Activated T-helper 17 cell treated with anti-CD3 and anti-CD28 coated beads, Interleukin-2, amount 50 U/mL, for 72 hours (primary cell): ENCODE measurements at regions not wholly inside any gene's neighbourhood (a gene's known extent, or its start where the extent isn't known, plus 50 kb on each side); places are given as distances from the start of the nearest gene placed in this dataset.

ENCODE experiments used
- ATAC-seq: fragments of 150-1000 bp; cut with Tn5 transposase; replicated peaks from 2 replicates; pipeline ENCODE4 v1.10.0; 2021; ENCODE audit warnings: mild to moderate bottlenecking, moderate library complexity
- H3K27ac Mint-ChIP-seq: one replicate; pipeline ENCODE4 v1.8.0; 2022; ENCODE audit warnings: mixed read lengths
- H3K27me3 Mint-ChIP-seq: one replicate; pipeline ENCODE4 v1.8.0; 2022; ENCODE audit warnings: mixed read lengths
- H3K36me3 Mint-ChIP-seq: one replicate; pipeline ENCODE4 v1.8.0; 2022; ENCODE audit warnings: low read depth, mild to moderate bottlenecking, mixed read lengths
- H3K4me1 Mint-ChIP-seq: one replicate; pipeline ENCODE4 v1.8.0; 2022; ENCODE audit warnings: mixed read lengths
- H3K4me3 Mint-ChIP-seq: one replicate; pipeline ENCODE4 v1.8.0; 2022; ENCODE audit warnings: mild to moderate bottlenecking, mixed read lengths
- H3K9me3 Mint-ChIP-seq: one replicate; pipeline ENCODE4 v1.8.0; 2022; ENCODE audit warnings: mixed read lengths

DNA sequence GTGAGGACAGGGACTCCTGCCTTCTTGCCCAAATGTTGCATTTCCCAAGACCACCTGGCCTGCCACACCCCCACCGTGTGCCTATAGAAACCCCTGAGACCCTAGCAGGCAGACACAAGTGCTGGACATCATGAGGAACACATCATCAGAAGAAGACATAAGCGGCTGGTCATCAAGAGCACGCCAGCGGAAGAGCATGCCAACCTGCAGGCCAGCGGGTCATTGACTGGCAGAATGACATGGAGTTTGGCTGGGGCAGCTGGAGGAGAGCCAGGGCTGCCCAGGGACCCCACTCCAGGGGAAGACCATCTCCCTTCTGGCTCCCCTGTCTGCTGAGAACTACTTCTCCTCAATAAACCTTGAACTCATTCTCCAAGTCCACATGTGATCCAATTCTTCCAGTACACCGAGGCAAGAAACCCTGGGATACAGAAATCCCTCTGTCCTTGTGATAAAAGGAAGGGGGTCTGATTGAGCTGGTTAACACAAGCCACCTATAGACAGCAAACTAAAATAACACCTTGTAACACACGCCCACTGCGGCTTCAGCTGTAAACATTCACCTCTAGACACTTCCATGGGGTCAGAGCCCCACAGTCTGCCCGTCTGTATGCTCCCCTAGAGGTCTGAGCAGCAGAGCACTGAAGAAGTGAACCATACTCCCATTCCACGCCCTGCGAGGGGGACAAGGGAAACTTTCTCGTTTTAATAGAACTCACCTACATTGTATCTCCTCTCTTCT is 164.8 kb upstream of the EMCN start:
- H3K4me3 Mint-ChIP-seq, result no peak overlapping the region
- H3K27ac Mint-ChIP-seq, result no peak overlapping the region
- H3K4me1 Mint-ChIP-seq, result no peaks in the 10 kb centered on the region
- no peak for ATAC-seq
- peaks cover 3% of the 10 kb centered on the region for H3K9me3 Mint-ChIP-seq
- H3K36me3 Mint-ChIP-seq, result no peaks in the 10 kb centered on the region
- peaks cover 3% of the 10 kb centered on the region for H3K27me3 Mint-ChIP-seq

DNA sequence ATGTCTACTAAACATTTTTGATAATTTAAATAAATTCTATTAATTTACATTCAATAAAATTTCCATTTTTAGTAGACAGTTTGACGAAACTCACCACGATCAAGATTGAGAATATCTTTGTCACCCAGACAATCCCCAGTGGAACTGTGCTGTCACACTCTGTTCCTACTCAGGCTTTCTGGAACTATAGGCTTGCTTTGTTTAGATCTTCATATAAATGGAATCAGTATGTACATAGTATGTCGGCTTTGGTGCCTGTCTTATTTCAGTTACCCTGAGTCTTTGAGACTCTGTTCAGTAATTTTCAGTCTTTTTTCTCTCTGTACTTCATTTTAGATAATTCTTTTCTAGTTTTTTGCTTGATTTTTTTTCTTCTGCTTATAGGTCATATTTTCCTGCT is 163.5 kb upstream of the EMCN start:
- H3K36me3 Mint-ChIP-seq, result no peaks in the 10 kb centered on the region
- no peak overlapping the region for H3K4me3 Mint-ChIP-seq
- peaks cover 3% of the 10 kb centered on the region for H3K9me3 Mint-ChIP-seq
- no peak for ATAC-seq
- no peaks in the 10 kb centered on the region for H3K4me1 Mint-ChIP-seq
- no peak overlapping the region for H3K27ac Mint-ChIP-seq
- peaks cover 3% of the 10 kb centered on the region for H3K27me3 Mint-ChIP-seq

DNA sequence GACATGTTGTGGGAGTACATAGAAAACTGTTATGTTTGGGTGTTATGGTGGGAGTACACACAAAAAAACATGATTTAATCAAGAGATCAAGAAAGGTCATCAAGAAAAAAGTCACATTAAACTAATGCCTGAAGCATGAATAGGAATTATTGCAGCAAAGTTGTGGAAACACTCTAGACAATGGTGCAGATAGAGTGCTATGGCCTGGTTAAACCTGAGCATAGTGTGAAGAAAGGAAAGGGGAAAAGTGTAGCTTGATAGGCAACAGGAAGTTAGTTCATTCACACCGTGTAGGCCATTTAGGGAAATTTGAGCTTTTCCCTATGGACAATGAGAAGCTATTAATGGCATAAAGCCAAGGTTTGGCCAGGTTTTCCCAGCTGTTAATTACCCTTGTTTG is 162.1 kb upstream of the EMCN start:
- Mint-ChIP-seq H3K27me3 (peaks cover 3% of the 10 kb centered on the region), H3K36me3 (no peaks in the 10 kb centered on the region), H3K4me1 (no peaks in the 10 kb centered on the region), H3K4me3 (no peak overlapping the region), H3K27ac (no peak overlapping the region), H3K9me3 (peaks cover 3% of the 10 kb centered on the region)
- no peak for ATAC-seq

DNA sequence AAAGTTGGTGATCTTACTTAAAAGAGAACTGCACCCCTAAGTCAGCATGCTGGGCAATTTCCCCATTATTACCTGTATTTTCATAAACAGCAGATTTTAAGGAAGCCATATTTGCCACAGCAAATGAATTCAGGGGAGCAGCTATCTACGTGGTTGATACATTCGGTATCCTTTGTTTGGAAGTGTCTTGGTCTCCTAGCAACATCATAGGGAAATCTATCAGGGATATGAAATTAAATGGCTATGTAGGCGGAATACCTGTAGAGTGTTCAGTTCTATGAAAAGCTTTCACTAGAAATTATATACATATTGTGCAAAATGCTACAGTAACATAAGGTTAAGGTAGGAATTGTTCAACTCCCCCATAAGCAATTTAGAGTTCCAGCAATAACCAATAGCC is 157.2 kb upstream of the EMCN start:
- no peaks in the 10 kb centered on the region for H3K4me1 Mint-ChIP-seq

DNA sequence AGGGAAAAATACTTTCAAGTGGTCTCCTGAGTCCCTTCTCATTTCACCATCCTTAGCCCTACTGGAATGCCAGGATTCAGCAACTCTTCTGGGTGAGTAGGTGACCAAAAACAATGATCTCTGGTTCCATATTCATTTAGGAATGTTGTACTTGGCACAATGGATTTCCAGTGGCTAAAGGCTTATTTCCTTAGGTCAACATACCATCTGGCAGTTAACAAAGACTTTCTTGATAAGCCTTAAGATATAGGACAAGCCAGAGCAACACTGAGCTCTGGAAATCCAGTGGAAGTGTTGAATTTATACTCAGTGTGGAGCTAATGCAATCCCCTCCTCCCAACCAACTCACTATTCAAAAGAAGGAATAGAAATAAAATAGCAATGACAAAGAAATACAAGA is 139.4 kb upstream of the EMCN start:
- Mint-ChIP-seq H3K4me3 (no peak overlapping the region), H3K9me3 (no peaks in the 10 kb centered on the region), H3K27me3 (no peaks in the 10 kb centered on the region), H3K4me1 (no peaks in the 10 kb centered on the region), H3K36me3 (no peaks in the 10 kb centered on the region), H3K27ac (no peak overlapping the region)
- no peak for ATAC-seq

More for the DNA sequence above, 157.2 kb upstream of the EMCN start:
- ATAC-seq, result no peak
- H3K27me3 Mint-ChIP-seq, result no peaks in the 10 kb centered on the region
- H3K4me3 Mint-ChIP-seq, result no peak overlapping the region
- H3K27ac Mint-ChIP-seq, result no peak overlapping the region
- peaks cover 3% of the 10 kb centered on the region for H3K9me3 Mint-ChIP-seq
- H3K36me3 Mint-ChIP-seq, result no peaks in the 10 kb centered on the region

DNA sequence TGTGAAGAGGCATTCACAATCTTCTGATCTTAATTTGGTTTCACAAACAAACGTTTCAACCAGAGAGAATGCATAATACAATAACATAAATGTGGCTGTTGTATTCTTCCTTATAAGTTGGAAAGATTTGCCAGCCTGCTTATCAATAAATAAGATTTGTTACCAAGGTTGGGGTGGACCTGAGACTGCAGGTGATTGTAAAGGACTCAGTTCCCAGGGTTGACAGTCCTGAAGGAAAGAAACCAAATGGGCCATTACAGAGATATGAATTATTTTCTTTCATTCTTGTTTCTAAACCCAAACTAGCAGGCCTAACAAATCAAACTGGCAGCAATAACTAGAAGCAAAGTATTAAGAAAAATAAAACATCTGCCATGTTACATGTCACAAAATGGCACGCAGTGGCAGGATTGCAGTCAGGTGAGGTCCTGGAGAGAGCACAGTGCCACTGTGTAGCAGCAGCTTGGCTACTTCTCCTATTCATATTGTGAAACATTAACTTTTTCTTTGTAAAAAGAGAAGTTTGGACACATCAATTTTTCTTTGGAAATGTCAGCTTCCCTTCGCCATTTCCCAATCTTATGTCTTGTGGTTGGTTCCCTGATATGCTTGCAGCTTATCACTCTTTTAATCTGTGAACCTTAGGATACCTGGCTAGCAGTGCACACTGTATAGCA is 133.8 kb upstream of the EMCN start:
- Mint-ChIP-seq H3K4me3 (no peak overlapping the region), H3K36me3 (no peaks in the 10 kb centered on the region), H3K4me1 (no peaks in the 10 kb centered on the region), H3K27me3 (peaks cover 4% of the 10 kb centered on the region), H3K27ac (no peak overlapping the region), H3K9me3 (no peaks in the 10 kb centered on the region)
- no peak for ATAC-seq

DNA sequence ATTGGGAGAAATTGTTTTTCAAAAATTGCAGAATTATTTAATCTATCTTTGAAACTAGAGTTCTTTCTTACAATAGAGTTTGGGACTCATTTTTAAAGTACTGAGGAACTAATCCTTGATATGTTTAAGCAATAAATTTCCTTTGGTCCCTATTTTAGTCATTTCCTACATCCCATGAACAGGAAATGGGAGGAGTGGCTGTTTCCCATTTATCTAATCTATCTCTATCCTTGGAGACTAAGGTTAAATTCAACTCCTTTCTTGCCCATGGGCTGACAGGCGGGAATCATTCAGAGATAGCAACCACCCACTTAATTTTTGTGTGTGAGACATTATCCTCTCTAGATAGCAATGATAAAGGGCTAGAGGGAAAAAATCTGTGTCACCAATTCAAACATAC is 131.6 kb upstream of the EMCN start:
- no peak for ATAC-seq
- H3K36me3 Mint-ChIP-seq, result no peaks in the 10 kb centered on the region
- no peaks in the 10 kb centered on the region for H3K4me1 Mint-ChIP-seq
- H3K27ac Mint-ChIP-seq, result no peak overlapping the region
- H3K9me3 Mint-ChIP-seq, result no peaks in the 10 kb centered on the region
- peaks cover 4% of the 10 kb centered on the region for H3K27me3 Mint-ChIP-seq
- no peak overlapping the region for H3K4me3 Mint-ChIP-seq

DNA sequence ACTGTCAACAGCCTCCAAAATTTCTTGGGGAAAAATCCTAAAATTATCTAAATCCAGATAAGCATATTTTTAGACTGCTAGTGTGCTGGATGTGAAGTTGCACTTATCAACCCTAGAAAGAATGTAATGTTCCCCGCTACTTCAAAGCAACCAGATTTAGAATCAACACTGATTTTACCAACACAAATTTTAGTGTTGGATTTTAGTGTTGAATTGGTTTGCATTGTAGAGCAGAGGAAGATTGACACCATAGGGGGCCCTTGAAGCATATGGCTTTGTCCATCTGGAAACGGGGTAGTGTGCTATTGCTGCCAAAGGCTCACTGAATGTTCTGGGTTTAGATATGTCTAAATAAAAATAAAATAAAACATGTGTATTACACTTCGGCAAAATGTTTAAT is 126.3 kb upstream of the EMCN start:
- Mint-ChIP-seq H3K27me3 (peaks cover 4% of the 10 kb centered on the region), H3K27ac (no peak overlapping the region), H3K9me3 (no peaks in the 10 kb centered on the region), H3K4me3 (no peak overlapping the region), H3K36me3 (no peaks in the 10 kb centered on the region), H3K4me1 (no peaks in the 10 kb centered on the region)
- no peak for ATAC-seq

DNA sequence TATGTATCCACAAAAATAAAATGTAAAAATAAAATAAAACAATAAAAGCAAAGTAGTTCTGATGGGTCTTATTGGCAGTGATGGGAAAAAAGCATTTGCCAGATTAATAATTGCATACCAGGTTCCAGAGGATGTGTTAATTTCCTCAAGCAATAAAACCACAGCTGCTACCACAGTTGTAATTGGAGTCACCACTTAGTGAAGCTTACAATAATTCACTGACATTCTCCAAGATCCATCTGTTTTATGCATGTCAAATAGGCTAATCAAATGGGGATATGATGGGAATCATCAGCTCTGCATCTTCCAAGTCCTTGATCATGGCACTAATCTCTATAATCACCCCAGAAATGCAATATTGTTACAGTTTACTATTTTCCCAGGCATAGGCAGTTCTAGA is 123.5 kb upstream of the EMCN start:
- Mint-ChIP-seq H3K4me3 (no peak overlapping the region), H3K36me3 (no peaks in the 10 kb centered on the region), H3K4me1 (no peaks in the 10 kb centered on the region), H3K27ac (no peak overlapping the region), H3K27me3 (no peaks in the 10 kb centered on the region), H3K9me3 (peaks cover 7% of the 10 kb centered on the region)
- no peak for ATAC-seq

DNA sequence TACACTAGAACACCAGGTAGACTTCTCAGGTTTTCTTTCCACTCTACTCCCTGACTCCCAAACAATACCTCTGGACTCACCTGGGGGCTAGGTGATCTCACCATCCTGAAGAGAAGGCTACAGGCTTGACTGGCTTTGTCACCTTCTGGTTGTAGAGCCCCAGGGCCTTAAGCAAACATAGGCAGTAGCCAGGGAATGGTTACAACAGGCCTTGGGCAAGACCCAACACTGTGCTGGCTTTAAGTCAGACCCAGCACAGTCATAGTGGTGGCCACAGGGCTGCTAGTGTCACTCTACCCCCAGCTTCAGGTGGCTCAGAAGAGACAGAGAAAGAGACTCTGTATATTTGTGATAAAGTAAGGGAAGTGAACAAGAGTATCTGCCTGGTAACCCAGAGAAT is 118.1 kb upstream of the EMCN start:
- H3K27me3 Mint-ChIP-seq, result no peaks in the 10 kb centered on the region
- H3K4me3 Mint-ChIP-seq, result no peak overlapping the region
- H3K36me3 Mint-ChIP-seq, result no peaks in the 10 kb centered on the region
- no peaks in the 10 kb centered on the region for H3K4me1 Mint-ChIP-seq
- H3K9me3 Mint-ChIP-seq, result peaks cover 7% of the 10 kb centered on the region
- no peak overlapping the region for H3K27ac Mint-ChIP-seq
- ATAC-seq, result no peak

DNA sequence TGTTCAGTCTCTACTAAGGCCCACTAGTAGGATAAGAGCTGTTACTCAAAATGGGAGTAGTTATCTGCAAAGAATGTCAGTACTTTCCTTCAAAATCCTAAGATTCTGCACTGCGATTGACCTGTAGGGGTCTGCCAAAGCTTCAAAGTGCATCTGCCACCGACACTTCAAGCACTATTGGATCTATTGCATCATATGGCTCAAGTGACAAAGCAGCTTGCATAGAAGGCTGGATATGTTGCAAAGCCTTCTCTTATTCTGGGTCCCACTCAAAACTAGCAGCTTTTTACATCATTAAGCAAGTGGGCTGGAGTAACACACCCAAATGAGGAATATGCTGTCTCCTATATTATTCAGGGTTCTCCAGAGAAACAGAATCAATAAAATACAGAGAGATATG is 115.4 kb upstream of the EMCN start:
- H3K36me3 Mint-ChIP-seq, result no peaks in the 10 kb centered on the region
- no peak for ATAC-seq
- no peak overlapping the region for H3K27ac Mint-ChIP-seq

DNA sequence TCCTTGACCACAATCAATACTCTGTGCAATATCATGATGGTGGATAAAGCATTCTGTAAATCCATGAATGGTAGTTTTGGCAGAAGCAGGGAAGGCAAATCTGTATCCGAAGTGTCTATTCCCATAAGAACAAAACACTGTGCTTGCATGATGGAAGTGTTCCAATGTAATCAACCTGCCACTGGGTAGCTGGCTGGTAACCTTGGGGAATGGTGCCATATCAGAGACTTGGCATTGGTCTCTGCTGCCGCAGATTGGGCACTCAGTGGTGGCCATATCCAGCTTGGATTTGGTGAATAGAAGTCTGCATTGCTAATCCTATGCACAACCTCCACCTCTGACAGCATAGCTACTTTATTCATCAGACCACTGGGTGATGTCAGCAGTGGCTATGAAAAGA is 114.3 kb upstream of the EMCN start:
- Mint-ChIP-seq H3K27ac (no peak overlapping the region), H3K9me3 (no peaks in the 10 kb centered on the region), H3K4me3 (no peak overlapping the region), H3K4me1 (no peaks in the 10 kb centered on the region), H3K36me3 (no peaks in the 10 kb centered on the region), H3K27me3 (no peaks in the 10 kb centered on the region)
- ATAC-seq, result no peak

More for the DNA sequence above, 115.4 kb upstream of the EMCN start:
- Mint-ChIP-seq H3K27me3 (no peaks in the 10 kb centered on the region), H3K9me3 (peaks cover 7% of the 10 kb centered on the region), H3K4me3 (no peak overlapping the region), H3K4me1 (no peaks in the 10 kb centered on the region)

DNA sequence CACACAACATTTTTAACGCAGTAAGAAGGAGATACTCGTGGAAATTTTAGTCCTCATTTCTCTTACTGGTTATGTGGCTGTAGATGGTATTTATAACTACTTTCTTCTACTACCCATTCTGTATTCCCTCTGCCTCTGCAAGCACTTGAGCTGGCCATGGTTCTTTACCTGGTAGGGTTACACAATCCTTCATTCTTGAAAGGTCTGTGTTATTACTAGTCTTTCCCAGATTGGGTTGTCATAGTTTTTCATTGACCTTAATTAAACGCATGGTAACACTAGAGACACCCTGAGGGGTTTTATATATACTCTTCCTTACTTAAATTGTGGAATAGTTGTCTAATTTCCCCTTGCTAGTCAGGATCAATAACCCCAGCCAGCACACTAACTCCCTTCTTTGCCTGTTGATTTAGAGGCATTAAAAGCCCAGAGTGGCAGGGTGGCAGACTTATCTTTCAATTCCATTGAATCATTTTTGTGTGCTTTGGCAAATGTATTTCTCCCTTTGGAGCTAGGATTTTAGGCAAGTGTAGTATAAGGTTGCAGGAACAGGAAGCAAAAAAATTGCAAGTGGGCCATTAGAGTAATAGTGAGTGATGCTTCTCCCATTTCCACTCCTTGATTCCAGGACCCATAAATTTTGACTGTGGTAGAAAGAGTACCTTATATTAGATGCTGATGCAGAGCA is 113.6 kb upstream of the EMCN start:
- Mint-ChIP-seq H3K36me3 (no peaks in the 10 kb centered on the region), H3K27me3 (no peaks in the 10 kb centered on the region), H3K4me1 (no peaks in the 10 kb centered on the region), H3K4me3 (no peak overlapping the region), H3K27ac (no peak overlapping the region), H3K9me3 (no peaks in the 10 kb centered on the region)
- ATAC-seq, result no peak

DNA sequence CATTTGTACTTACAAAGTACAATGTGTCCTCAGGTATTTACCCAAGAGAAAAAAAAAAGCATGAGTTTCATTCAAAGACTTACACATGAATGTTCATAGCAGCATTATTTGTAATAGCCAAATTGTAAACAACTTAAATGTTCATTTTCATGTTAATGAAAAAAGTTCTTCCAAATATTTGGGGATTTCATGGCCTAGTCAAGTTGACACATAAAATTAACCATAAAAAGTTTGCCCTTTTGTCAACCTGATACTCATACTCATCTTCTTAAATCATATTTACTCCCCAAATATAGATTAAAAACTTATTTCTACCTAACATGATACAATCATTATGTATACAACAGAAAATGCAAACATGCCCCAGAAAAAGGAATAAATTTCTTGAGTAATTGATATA is 112.5 kb upstream of the EMCN start:
- Mint-ChIP-seq H3K4me3 (no peak overlapping the region), H3K9me3 (peaks cover 5% of the 10 kb centered on the region), H3K36me3 (no peaks in the 10 kb centered on the region), H3K27ac (no peak overlapping the region), H3K27me3 (no peaks in the 10 kb centered on the region), H3K4me1 (no peaks in the 10 kb centered on the region)
- ATAC-seq, result no peak

DNA sequence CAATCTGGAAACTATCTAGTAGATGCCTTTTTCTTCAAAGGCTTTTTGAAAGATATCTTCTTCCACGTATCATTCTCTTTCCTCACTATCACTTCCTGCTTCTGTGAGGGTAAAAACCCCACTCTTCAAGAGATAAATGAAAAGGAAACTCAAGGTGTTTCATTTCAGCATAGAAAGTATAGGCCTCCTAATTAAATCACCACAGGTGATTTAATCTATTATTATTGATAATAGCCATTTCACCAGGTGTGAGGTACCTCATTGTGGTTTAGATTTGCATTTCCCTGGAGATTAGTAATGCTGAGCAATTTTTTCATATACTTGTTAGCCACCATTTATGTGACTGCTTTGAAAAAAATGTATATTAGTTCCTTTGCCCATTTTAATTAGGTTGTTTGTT is 92.0 kb upstream of the EMCN start:
- no peaks in the 10 kb centered on the region for H3K4me1 Mint-ChIP-seq
- no peaks in the 10 kb centered on the region for H3K36me3 Mint-ChIP-seq
- H3K4me3 Mint-ChIP-seq, result no peak overlapping the region
- H3K27ac Mint-ChIP-seq, result no peak overlapping the region
- peak; percentile 21 for ATAC-seq
- H3K27me3 Mint-ChIP-seq, result no peaks in the 10 kb centered on the region
- no peaks in the 10 kb centered on the region for H3K9me3 Mint-ChIP-seq
